Mammary epithelial cell (primary cell): ENCODE measurements at regions not wholly inside any gene's neighbourhood (a gene's known extent, or its start where the extent isn't known, plus 50 kb on each side); places are given as distances from the start of the nearest gene placed in this dataset.

Source experiments
- EZH2 ChIP-seq: IDR thresholded peaks from 2 replicates; pipeline ENCODE4 v1.6.1; 2012; ENCODE audit warnings: low read length, inconsistent platforms, borderline replicate concordance
- TF ChIP-seq, protein P1 (sequence below), 2 donors: IDR thresholded peaks in 1 of 2; conservative IDR thresholded peaks in 1 of 2; 2 replicates each; pipeline ENCODE4 v1.5.1; 2011 to 2012; ENCODE audit warnings: inconsistent platforms in 2 of 2, low read length in 2 of 2, mild to moderate bottlenecking in 2 of 2, control low read depth in 1 of 2, low read depth in 1 of 2; ENCODE audit not compliant: insufficient read depth in 1 of 2; ENCODE audit errors: extremely low read depth in 1 of 2

DNA sequence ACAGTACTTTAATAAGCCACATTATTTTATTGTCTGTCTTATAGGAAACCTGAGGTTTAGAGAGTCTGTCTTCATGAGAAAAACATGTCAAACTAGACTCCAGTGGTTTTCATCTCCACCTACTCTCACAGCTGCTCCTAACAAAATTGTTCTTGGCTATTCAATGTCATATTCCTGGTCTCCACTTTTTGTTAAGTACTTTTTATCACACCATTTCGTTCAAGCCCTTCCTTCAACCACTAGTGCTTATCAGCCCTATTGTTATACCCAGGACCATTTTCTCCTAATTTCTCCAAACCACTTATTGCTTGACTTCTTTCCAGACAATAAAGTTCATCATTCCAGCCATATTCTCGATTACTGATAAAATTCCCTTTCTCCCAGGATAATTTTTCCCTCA is 1674.3 kb upstream of the AGA start:
- TF ChIP-seq, protein P1, sequence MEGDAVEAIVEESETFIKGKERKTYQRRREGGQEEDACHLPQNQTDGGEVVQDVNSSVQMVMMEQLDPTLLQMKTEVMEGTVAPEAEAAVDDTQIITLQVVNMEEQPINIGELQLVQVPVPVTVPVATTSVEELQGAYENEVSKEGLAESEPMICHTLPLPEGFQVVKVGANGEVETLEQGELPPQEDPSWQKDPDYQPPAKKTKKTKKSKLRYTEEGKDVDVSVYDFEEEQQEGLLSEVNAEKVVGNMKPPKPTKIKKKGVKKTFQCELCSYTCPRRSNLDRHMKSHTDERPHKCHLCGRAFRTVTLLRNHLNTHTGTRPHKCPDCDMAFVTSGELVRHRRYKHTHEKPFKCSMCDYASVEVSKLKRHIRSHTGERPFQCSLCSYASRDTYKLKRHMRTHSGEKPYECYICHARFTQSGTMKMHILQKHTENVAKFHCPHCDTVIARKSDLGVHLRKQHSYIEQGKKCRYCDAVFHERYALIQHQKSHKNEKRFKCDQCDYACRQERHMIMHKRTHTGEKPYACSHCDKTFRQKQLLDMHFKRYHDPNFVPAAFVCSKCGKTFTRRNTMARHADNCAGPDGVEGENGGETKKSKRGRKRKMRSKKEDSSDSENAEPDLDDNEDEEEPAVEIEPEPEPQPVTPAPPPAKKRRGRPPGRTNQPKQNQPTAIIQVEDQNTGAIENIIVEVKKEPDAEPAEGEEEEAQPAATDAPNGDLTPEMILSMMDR (conservative IDR thresholded peaks at IDR 0.05 in 1 of 2, IDR thresholded peaks at IDR 0.05 in 1 of 2; ENCODE audit: extremely low read depth in 1 of 2, insufficient read depth in 1 of 2, low read depth in 1 of 2, low read length in 2 of 2): no peak
- no peak for TF ChIP-seq EZH2
